ENCODE measurements at regions not wholly inside any gene's neighbourhood (a gene's known extent, or its start where the extent isn't known, plus 50 kb on each side); places are given as distances from the start of the nearest gene placed in this dataset.

DNA sequence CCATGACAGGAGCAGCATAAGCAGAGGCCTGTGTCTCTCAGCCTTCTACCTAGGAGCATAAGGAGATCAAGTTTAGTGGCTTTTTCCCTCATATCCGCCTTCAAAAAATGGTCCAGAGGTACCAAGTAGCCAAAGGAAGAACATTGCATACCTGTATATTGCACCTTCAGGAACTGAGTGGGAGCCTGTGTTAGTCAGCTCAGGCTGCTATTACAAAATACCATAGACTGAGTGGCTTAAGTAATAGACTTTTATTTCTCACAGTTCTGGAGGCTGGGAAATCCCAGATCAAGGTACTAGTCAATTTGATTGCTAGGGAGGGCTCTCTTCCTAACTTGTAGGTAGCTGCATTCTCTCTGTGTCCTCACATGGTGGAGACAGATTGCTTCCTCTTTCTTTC lies 597.4 kb upstream of the PTGER4 start:
- TF ChIP-seq, protein P1, sequence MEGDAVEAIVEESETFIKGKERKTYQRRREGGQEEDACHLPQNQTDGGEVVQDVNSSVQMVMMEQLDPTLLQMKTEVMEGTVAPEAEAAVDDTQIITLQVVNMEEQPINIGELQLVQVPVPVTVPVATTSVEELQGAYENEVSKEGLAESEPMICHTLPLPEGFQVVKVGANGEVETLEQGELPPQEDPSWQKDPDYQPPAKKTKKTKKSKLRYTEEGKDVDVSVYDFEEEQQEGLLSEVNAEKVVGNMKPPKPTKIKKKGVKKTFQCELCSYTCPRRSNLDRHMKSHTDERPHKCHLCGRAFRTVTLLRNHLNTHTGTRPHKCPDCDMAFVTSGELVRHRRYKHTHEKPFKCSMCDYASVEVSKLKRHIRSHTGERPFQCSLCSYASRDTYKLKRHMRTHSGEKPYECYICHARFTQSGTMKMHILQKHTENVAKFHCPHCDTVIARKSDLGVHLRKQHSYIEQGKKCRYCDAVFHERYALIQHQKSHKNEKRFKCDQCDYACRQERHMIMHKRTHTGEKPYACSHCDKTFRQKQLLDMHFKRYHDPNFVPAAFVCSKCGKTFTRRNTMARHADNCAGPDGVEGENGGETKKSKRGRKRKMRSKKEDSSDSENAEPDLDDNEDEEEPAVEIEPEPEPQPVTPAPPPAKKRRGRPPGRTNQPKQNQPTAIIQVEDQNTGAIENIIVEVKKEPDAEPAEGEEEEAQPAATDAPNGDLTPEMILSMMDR (conservative IDR thresholded peaks at IDR 0.05; ENCODE audit: low read depth, low read length): no peak
- TF ChIP-seq EZH2 (IDR thresholded peaks at IDR 0.05; ENCODE audit: low read length, unreplicated experiment) (no peak), EZH2phosphoT487 (IDR thresholded peaks at IDR 0.05; ENCODE audit: borderline replicate concordance, low read length) (no peak)
